GM19240 (cell line): ENCODE measurements at regions not wholly inside any gene's neighbourhood (a gene's known extent, or its start where the extent isn't known, plus 50 kb on each side); places are given as distances from the start of the nearest gene placed in this dataset.
"Not testable (repeated sequence)": the region's sequence is repeated elsewhere in the genome, so short reads cannot be mapped to it uniquely, and the experiment has no call there.

Experiments
- DNase-seq: peaks from one replicate; pipeline ENCODE4 v3.0.0; 2011; ENCODE audit warnings: low spot score; ENCODE audit not compliant: insufficient read length

DNA sequence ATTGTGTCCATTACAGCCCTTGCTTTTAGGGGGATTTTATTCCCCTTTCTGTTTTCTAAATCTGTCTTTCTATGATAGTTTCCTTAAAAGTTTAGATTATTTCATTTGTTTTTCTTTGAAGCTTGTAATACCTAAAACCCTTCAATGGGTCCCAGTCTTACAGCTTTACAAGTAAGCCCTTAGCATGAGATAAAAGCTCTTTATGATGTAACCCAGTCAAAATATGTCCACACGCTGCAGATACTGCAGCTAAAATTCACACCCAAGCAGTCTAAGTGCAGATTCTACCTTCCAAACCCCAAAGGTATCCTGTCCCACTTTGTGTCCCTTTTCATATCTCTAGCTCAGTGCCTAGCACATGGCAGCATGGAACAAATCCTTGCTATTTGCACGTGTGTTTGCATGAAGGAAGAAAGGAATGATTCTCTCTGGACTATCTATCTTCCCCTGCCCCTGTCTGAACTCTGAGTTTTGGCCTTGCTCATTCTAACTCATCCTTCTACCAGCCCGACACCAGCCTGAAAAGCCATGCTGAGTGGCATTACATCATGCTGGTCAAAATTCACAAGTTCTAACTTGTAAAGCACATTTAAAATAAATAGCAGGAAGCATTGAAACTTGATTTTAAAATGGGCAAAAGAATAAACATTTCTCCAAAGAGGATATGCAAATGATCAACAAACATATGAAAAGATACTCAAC, 623.2 kb downstream of the IRS1 start:
- DNase-seq = no peak

DNA sequence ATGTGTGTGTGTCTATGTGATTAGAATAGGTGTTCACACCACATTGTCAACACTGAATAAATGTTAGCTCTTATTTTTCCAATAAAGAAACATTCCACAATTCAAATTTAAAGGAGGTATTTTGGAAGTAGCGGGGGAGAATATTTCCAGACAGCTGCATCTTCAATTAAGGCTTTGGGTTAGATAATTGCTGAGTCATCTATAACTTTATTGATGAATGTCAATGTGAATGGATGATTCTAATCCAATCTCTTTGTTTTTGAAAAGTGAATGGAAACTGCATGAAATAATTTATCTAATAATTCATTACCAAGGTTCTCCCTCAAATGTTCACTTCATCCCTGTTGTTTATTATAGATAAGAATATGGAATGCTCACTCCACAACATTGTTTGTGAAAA, 625.2 kb downstream of the IRS1 start:
- DNase-seq = no peak

DNA sequence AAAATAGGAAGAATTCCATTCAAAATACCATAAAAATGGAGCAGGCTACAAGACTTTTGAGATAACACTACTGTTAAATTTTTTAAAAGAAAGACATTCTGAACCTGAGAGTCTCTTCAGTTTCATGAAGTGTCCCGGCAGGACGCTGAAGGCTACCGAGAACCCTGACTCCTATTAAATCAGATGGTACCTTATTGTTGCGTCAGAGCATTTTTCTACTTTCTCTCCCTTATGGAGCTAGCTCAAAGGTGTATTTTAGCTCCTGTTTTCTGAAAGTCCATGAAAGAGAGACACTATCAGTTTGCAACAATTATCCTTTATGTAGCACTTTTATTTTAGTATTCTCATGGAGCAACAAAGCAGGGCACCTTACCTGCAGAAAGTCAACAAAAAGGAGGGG, 626.7 kb downstream of the IRS1 start:
- DNase-seq = no peak

DNA sequence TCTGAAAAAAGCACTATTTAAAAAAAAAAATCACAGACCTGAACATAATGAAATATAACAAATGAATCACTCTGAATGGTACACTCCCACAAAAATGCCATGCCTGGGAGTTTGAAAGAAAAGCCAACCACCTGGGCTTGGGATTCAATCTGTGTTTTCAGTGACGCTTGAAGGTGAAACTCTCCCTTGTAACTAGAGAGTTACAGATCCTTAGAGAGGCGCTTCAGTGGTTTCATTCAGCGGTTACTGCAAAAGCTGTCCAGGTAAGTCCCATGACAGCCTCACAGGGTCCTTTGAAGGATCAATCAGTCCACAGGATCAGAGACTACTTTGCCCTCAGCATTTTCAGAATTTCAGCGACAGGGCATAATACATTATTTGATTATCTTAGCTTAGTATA, 627.3 kb downstream of the IRS1 start:
- DNase-seq = no peak

DNA sequence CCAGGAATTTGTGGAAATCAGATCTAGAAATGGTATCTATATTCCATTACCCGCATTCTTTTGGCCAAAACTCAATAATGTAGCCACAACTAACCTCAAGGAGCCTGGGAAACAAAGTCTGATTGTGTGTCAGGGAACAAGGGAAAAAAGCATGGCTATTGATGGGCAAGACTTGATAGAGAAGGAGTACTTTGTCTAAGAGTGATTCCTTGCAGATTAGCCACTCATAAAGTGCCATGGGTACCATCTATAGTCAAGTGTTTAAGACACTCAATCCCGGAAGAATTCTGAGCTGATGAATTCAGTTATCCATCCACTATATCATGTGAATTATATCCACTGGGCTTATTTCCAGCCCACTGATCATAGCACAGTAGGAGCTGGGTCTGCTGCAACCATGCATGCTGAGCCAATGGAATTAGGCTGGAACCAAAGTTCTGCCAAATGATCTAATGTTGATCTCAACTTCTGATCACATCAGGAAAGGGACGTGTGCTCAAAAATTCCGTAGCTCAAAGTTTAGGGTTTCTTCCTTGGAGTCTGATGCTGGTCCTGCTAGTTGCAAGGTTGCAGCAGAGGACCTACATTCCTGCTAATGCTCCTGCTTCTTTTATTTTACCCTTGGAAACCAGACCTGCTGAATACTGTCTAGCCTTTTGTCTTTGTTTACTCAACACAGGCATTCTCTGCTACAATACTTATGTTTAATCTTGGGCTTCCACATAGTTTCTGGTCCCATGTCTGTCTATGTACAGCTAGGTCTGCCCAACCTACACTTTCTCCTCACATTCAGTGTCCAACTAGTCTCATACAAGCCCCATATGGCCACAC, 629.7 kb downstream of the IRS1 start:
- no peak for DNase-seq

DNA sequence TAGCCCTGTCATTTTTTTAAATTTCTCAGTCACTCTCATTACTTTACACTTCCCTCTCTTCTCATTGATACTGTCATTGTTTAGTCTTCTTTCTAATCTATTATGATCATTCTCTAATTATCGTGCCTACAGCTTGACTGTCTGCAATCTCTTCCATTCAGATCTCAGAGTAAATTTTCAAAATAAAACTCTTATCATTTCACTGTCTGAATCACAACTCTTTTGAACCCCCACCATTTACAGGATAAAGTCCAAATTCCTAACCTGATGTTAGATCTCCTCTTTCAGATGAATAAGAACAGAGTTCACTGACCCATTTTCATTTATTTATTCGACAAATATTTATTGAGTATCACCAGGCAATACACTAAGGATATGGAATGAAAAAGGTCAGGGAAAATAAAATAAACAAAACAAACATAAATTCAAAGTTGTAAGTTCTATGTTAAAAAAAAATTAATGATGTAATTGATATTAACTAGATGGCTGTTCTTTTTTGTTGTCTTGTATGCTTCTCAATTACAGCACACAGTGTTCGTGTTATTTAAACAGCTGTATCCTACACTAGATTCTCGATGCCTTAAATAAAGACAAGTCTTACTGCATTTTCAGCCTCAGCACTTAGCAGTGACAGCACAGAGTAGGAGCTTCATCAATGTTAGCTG, 631.0 kb downstream of the IRS1 start:
- no peak for DNase-seq

DNA sequence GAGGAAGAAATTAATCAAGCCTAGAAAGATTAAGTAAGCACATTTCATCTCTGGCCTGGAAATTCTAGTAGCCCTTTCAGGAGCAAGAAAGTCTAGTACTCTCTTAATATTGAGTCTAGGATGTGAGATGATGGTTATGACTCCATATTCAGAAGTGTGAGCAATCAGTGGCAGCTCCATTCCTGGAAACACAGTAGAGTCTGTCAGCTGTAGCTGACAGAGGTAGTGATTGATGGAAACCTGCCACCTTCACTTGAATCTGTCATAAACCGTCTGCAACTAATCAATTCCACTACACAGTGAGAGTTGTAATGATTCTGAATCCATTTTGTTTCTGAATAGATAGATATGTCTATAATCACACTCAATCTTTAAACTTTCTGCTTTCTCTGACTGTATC, 635.1 kb downstream of the IRS1 start:
- no peak for DNase-seq

DNA sequence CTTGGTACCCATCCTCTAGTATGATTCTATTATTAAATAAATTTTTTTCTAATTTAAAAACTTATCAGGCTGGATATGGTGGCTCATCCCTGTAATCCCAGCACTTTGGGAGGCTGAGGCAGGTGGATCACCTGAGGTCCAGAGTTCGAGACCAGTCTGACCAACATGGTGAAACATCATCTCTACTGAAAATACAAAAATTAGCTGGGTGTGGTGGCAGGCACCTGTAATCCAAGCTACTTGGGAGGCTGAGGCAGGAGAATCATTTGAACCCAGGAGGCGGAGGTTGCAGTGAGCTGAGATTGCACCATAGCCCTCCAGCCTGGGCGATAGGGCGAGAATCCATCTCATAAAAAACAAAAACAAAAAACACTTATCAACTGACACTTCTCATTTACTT, 639.0 kb downstream of the IRS1 start:
- not testable (repeated sequence) for DNase-seq

DNA sequence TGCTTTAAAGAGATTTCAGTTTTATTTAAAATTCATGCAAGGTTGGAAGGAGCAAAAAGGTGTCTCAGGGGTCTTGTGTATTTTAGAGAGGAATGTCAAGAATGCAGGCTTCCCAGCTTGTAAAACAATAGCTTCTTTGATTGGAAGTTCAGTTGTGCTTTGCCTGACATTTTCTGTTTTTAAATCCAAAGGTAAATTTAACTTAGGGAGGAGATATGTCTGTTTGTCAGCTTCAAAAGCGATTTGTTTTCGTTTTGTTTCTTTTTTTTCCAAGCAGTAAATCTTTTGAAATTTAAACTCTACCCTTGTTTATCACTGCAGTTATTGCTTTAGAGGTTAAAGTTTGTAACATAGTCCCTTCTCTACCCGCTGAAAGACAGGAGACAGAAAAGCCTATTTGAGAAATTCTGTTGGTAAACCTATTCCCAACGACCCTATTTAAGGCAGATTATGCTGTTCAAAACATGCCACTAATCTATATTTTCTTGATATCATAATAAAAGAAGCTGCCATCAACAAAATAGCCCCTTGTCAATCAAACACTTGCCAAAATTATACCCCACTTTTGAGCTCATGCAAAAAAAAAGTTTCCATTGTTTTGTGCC, 639.6 kb downstream of the IRS1 start:
- no peak for DNase-seq

DNA sequence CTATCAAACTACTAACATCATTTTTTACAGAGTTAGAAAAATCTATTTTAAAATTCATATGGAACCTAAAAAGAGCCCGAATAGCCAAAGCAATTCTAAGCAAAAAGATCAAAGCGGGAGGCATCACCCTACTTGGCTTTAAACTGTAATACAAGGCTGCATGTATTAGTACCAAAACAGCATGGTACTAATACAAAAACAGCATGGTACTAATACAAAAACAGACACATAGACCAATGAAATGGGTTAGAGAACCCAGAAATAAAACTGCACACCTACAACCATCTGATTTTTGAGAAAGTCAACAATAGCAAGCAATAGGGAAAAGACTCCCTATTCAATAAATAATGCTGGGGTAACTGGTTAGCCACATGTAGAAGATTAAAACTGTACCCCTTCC, 640.7 kb downstream of the IRS1 start:
- DNase-seq = no peak

DNA sequence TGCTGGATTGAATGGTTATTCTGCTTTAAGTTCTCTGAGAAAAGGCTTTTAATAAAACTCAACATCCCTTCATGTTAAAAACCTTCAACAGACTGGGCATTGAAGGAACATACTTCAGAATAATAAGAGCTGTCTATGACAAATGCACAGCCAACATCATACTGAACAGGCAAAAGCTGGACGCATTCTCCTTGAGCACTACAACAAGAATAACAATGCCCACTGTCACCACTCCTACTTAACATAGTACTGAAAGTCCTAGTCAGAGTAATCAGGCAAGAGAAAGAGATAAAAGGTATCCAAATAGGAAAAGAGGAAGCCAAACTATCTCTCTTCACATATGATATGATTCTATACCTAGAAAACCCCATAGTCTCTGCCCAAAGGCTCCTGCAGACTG, 641.4 kb downstream of the IRS1 start:
- no peak for DNase-seq

DNA sequence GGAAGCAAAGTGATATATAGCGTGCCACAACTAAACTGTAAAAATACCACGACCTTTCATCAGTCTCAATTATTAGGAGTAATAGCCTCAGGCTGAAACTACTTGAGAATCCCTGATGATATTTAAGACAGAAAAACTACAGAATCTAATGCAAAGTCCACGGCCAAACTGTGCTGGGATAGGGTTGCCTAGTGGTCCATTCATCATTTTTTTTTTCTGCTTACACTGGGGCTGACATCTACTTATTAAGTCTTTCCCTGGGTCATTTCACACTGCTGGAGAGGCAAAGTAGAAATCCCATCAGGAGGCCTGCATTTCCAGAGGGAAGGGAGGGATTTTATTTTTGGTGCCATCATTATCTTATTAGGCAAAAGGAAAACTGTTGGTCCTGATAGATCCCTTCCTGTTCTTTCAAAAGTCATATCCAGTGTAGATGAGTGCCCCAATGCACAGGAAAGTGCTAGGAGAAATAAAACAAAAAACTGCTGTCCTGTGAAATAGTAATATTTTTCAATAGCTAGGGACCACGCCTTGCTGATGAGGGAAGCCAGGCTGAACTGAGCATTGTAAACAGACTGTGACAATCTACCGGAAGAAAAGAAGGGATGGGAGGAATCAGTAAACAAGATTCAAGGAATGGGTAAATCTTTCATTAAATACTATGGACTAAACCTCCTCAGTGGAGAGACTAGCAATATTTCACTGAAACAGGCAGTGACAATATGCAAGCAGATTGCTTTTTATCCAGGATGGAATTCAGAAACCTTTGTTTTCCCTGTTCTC, 644.3 kb downstream of the IRS1 start:
- DNase-seq = no peak

DNA sequence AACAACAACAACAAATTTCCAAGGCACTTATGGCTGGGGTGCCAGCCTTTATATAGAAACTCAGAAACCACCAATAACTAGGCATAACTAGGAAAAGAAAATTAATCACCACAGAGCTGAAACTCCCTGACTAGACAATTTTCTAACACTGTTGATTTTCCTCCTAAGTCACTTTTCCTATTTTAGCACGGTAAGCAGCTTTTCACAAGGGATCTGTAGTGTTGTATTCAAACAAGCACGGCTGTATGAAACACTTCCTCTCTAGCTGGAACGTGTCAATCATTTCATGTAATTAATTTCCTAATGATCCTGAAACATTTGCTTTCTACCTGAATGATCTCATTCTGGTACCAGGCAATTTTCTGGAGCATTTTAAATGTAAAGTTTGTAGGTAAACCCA, 645.0 kb downstream of the IRS1 start:
- DNase-seq = no peak

DNA sequence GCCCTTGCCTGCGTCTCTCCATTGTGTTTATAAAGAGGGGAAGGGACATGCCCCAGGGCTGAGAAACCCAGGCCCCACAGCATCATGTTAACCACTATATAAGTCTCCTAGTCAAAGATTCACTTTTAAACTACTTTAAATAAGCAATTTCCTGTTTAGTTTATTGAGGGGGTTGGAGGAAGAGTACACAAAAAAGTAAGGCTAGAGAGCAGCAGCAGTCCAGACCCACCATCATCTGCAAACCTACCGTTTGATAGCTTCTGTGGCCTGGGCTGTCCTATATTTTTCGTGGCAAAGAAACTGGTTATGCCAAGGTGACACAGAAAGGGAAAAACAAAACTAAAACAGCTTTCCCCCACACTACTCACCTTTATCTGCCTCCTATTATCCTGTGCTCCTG, 646.1 kb downstream of the IRS1 start:
- DNase-seq = no peak

DNA sequence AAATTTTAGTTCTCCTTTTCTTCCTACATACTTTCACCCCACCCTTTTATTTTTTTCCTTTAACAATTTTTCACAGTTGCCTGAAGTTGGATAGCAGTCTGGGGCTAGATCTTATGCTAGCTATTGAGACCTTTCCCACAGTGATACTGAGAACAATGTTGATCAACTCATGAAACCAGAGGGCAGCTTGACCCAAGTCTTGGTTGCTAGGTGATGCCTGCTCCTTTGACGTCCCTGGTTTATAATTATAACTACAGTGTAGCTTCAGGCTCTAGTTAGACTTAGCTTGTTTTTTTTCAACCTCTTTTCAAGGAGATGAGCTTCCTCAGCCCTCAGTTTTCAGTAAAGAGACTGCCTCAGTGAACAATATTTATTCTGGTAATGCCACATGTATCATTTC, 648.5 kb downstream of the IRS1 start:
- DNase-seq = no peak

DNA sequence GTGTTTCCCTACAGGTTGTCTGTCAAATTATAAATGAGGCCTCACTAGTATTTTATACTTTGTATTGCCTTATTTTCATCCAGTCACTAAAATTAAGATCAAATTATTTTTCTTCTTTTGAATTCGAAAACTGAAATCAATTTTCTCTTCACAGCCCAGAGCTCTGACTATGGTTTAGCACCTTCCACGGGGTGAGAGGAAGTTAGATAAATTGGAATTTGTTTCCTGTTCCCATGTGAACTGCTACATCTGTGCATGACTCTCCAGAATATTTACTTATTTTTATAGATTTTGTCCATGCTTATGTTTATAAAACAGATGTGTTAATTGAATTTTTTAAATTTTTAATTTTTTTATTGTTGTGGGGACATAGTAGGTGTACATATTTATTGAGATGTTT, 656.5 kb downstream of the IRS1 start:
- DNase-seq = no peak

DNA sequence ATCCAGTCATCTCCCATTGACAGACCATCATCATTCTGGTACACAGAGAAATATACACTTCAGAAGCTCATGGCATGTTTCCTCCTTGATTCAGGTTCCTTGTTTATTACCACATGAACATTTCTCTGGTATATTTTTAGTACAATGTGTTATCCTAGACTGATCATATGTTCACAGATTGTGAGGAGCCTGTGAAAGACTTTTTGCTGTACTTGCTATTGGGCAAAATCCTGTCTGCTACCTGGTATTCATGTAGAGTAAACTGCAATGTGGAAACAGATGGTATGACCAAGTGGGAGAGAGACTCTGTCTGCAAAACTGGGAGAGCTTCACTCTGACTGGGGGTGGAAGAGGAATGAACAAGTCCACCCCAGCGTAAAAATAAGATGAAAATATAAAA, 657.2 kb downstream of the IRS1 start:
- DNase-seq = no peak

DNA sequence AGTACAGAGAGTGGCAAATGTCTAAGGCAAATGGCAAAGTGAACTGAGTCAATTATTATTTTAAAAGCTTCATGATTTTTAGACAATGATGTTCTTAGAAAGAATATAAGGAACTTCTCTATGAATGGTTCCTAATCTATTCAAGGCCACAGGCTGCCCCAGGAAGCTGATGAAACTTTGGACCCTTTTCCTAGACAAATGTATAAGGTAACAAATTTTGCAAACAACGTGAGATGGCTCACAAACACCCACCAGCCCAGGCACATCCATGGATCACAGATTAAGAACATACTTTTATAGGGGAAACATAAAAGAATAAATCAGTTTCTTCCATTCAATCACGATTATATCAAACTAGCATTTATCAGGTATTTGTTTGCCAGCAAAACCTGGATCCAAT, 659.0 kb downstream of the IRS1 start:
- no peak for DNase-seq

DNA sequence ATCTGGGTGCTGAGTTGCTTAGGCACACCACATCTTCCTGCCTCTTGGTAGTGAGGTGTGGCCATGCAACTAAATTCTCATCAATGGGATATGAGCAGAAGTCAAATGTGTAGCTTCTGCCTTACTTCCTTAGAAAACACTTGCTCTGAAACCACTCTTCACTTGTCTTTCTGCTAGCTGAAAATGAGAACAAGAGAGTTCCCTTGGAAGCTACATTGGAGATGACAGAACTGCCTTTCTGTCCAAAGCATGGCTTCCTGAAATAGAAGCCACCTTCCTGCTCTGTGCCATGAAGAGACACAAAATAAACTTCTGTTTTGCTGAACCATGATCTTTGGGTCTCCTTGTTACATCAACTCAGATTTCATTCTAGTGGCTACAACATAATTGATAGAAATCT, 659.9 kb downstream of the IRS1 start:
- no peak for DNase-seq

DNA sequence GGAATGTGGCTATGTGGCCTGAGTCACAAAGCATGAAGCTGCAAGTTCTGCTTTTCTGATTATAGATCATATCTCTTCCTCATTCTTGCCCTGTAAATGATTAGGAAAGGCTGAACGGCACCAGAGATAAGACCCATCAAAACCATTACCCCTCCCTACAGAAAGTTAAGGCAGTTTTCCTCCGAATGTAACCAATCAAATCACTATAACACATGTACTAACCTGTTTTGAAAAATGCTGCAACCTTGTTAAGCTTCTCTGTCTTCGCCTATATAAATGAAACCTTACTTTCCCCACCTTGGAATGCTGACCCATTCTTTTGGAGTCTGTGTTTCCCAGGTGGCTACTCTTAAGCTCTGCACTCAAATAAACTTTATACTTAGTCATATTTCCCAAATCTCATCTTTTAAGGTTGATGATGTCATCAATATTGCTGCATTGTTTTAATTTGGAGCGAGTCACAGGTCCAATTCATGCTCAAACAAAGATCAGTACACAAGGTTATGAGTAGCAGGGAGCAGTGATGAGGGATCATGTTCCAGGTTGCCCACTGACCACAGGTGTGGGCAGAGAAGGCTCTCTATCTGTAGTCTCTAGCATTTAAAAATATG, 662.3 kb downstream of the IRS1 start:
- no peak for DNase-seq

DNA sequence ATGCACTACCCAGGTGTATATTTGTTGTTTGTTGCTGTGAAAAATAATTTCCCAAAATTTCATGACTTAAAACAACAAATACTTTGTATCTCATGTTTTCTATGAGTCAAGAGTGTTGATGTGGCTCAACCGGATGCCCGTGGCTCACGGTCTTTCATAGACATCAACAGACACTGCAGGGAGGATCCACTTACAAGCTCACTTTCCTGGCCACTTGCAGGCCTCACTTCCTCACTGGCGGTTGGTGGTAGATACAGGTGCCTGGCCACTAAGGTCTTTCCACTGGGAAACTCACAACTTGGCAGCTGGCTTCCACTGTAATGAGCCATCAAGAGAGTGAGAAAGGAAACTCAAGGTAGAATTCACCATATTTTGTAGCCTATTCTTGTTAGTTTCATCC, 662.9 kb downstream of the IRS1 start:
- no peak for DNase-seq
